ENCODE measurements at regions not wholly inside any gene's neighbourhood (a gene's known extent, or its start where the extent isn't known, plus 50 kb on each side); places are given as distances from the start of the nearest gene placed in this dataset.

DNA sequence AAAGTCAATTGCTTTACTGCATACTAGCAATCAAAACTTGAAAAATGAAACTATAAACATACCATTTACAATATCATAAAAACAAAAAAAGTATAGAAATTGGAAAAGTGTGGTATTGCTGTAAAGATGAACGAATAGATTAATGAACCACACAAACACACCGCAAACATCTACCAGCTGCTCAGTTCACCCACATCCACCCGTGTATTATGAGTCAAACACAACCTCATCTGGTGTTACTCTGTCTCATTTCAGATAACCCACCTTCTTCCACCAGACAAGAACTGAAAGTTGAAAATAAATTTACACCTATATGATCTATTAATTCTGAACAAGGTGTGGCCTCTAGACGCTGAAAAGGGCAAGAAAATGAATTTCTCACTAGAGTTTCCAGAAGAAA lies 53.3 kb downstream of the BLID start:
- BruUV-seq (replicated peaks): no TSS peak

DNA sequence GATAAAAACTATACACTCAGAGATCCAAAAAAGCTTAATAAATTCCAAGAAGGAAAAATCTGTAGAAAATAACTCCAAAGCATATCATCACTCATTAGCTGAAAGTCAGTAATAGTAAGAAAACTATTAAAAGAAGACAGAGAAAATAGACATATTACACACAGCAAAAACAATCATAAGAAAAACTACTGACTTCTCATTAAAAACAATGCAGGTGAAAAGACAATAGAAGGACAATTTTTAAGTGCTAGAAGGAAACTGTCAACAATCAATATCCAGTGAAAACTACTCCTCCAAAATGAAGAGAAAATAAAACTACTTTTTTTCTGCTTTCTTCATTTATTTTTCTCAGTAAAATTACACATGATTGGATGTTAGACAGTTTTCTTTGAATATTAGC lies 56.5 kb downstream of the BLID start:
- no peak overlapping the region for H3K4me3 ChIP-seq (ENCODE audit: low read depth, low read length, poor library complexity, severe bottlenecking)
- H3K79me2 ChIP-seq (ENCODE audit: insufficient read depth, low read depth, low read length): no peaks in the 10 kb centered on the region
- no peak overlapping the region for H2AFZ ChIP-seq (ENCODE audit: low read length)
- no peak for DNase-seq (ENCODE audit: low spot score)
- POLR2A ChIA-PET: no interaction called here
- TF ChIP-seq, protein P1, sequence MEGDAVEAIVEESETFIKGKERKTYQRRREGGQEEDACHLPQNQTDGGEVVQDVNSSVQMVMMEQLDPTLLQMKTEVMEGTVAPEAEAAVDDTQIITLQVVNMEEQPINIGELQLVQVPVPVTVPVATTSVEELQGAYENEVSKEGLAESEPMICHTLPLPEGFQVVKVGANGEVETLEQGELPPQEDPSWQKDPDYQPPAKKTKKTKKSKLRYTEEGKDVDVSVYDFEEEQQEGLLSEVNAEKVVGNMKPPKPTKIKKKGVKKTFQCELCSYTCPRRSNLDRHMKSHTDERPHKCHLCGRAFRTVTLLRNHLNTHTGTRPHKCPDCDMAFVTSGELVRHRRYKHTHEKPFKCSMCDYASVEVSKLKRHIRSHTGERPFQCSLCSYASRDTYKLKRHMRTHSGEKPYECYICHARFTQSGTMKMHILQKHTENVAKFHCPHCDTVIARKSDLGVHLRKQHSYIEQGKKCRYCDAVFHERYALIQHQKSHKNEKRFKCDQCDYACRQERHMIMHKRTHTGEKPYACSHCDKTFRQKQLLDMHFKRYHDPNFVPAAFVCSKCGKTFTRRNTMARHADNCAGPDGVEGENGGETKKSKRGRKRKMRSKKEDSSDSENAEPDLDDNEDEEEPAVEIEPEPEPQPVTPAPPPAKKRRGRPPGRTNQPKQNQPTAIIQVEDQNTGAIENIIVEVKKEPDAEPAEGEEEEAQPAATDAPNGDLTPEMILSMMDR (conservative IDR thresholded peaks at IDR 0.05; ENCODE audit: low read length): no peak
- no peaks in the 10 kb centered on the region for H3K36me3 ChIP-seq (ENCODE audit: insufficient read depth, low read length)
- no peaks in the 10 kb centered on the region for H3K4me1 ChIP-seq (ENCODE audit: insufficient read depth, low read length, poor library complexity, severe bottlenecking)
- no peaks in the 10 kb centered on the region for H4K20me1 ChIP-seq (ENCODE audit: insufficient read depth, low read length)
- BruUV-seq (replicated peaks): no TSS peak
- H3K27ac ChIP-seq (ENCODE audit: low read depth, low read length, poor library complexity, severe bottlenecking): no peak overlapping the region
- intact Hi-C loops (cut with micrococcal nuclease; ENCODE audit: unreplicated experiment): no loop called here
- no peaks in the 10 kb centered on the region; the same call in 1 of the 2 replicates for H3K9me3 ChIP-seq (ENCODE audit: low read length)
- H3K4me2 ChIP-seq (ENCODE audit: low read length): no peak overlapping the region
- CTCF ChIA-PET (ENCODE audit: unreplicated experiment): no interaction called here
- no peaks in the 10 kb centered on the region for H3K9me2 ChIP-seq (ENCODE audit: insufficient read depth, low read length)

More for the DNA sequence above, 53.3 kb downstream of the BLID start:
- Histone ChIP-seq H3K4me1 (ENCODE audit: insufficient read depth, low read length, poor library complexity, severe bottlenecking) (no peaks in the 10 kb centered on the region), H3K27ac (ENCODE audit: low read depth, low read length, poor library complexity, severe bottlenecking) (no peak overlapping the region), H4K20me1 (ENCODE audit: insufficient read depth, low read length) (no peaks in the 10 kb centered on the region), H3K4me3 (ENCODE audit: low read depth, low read length, poor library complexity, severe bottlenecking) (no peak overlapping the region), H3K9me2 (ENCODE audit: insufficient read depth, low read length) (no peaks in the 10 kb centered on the region), H3K36me3 (ENCODE audit: insufficient read depth, low read length) (no peaks in the 10 kb centered on the region), H3K9me3 (ENCODE audit: low read length) (no peaks in the 10 kb centered on the region; the same call in 1 of the 2 replicates), H3K4me2 (ENCODE audit: low read length) (no peak overlapping the region), H2AFZ (ENCODE audit: low read length) (no peak overlapping the region), H3K79me2 (ENCODE audit: insufficient read depth, low read depth, low read length) (no peaks in the 10 kb centered on the region)
- no peak for DNase-seq (ENCODE audit: low spot score)
- POLR2A ChIA-PET: interaction anchor here (0.7 kb wide), 1 partner anchor 975 kb away, joined by 4 read pairs; no protein-coding TSS in a partner anchor
- no peak for TF ChIP-seq EZH2phosphoT487 (IDR thresholded peaks at IDR 0.05; ENCODE audit: borderline replicate concordance, low read depth, low read length)
- TF ChIP-seq, protein P1 (conservative IDR thresholded peaks at IDR 0.05; ENCODE audit: low read length): no peak
- CTCF ChIA-PET (ENCODE audit: unreplicated experiment): no interaction called here
- intact Hi-C loops (cut with micrococcal nuclease; ENCODE audit: unreplicated experiment): no loop called here

DNA sequence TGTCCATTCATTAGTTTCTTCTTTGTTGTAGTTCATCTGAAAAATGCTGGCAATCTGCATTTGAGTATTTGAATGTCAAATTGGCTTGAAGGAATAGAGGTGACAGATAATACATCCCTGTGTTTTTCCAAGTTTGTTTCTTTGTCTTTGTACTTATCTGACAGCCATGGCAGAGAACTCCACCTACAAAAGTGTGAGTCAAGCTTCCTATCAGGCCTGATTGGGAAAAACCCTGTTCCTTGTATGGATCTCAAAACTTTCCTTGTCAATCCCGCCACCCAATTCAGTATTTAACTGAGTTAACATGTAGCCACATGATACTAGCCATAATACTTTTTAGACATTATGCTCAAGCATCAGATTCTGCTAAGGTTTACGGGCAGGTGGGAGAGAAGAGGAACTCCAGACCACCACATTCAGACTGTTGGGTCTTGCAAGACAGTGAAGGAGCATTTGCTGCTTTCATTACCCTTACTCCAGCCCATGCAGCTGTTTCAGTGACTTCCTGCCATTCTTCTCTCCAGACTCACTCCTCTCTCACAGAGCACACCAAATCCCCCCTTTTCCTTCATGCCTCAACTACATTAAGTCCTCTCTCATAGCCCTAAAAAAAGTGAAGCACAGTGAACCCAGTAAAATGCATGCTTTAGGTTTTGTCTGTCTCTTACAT lies 65.9 kb downstream of the BLID start:
- Histone ChIP-seq H3K4me2 (ENCODE audit: low read length) (no peak overlapping the region), H3K4me1 (ENCODE audit: insufficient read depth, low read length, poor library complexity, severe bottlenecking) (no peaks in the 10 kb centered on the region), H3K79me2 (ENCODE audit: insufficient read depth, low read depth, low read length) (no peaks in the 10 kb centered on the region), H3K4me3 (ENCODE audit: low read depth, low read length, poor library complexity, severe bottlenecking) (no peak overlapping the region), H3K27ac (ENCODE audit: low read depth, low read length, poor library complexity, severe bottlenecking) (no peak overlapping the region), H4K20me1 (ENCODE audit: insufficient read depth, low read length) (no peaks in the 10 kb centered on the region), H3K9me3 (ENCODE audit: low read length) (0 out of 2 replicates have a peak, but pooled peaks cover 11% of the 10 kb centered on the region), H3K36me3 (ENCODE audit: insufficient read depth, low read length) (no peaks in the 10 kb centered on the region), H3K9me2 (ENCODE audit: insufficient read depth, low read length) (no peaks in the 10 kb centered on the region), H2AFZ (ENCODE audit: low read length) (no peak overlapping the region)
- no TSS peak for BruUV-seq (replicated peaks)
- CTCF ChIA-PET (ENCODE audit: unreplicated experiment): no interaction called here
- intact Hi-C loops (cut with micrococcal nuclease; ENCODE audit: unreplicated experiment): no loop called here
- POLR2A ChIA-PET: no interaction called here
- no peak for TF ChIP-seq EZH2phosphoT487 (IDR thresholded peaks at IDR 0.05; ENCODE audit: borderline replicate concordance, low read depth, low read length)
- TF ChIP-seq, protein P1 (conservative IDR thresholded peaks at IDR 0.05; ENCODE audit: low read length): no peak
- DNase-seq (ENCODE audit: low spot score): no peak
